CD8-positive, alpha-beta memory T cell (primary cell): ENCODE measurements at regions not wholly inside any gene's neighbourhood (a gene's known extent, or its start where the extent isn't known, plus 50 kb on each side); places are given as distances from the start of the nearest gene placed in this dataset.

ENCODE experiments used
- CTCF ChIA-PET: fragments of 350-600 bp; sonication (Branson Sonifier 250); formaldehyde crosslinking; loops from one replicate; lab custom pipeline; 2021; ENCODE audit warnings: antibody characterized with exemption; lab: Charles Lee
- POLR2A ChIA-PET: fragments of 350-600 bp; sonication (Branson Sonifier 250); formaldehyde crosslinking; loops from one replicate; lab custom pipeline; 2021; ENCODE audit warnings: antibody characterized with exemption; lab: Charles Lee
- DNase-seq, 5 donors: peaks; one replicate each; pipeline versions ENCODE4 v3.0.0 to v3.0.0-alpha.2; 2020 to 2022; ENCODE audit warnings: mixed read lengths in 1 of 5
- H3K27ac ChIP-seq: one replicate; pipeline ENCODE4 v1.7.0; 2013; ENCODE audit warnings: low read depth, mild to moderate bottlenecking, low read length, moderate library complexity
- H3K27me3 ChIP-seq: 2 replicates; pipeline ENCODE4 v1.7.0; 2013; ENCODE audit warnings: low read length, mild to moderate bottlenecking; ENCODE audit not compliant: insufficient read depth, poor library complexity, severe bottlenecking
- H3K36me3 ChIP-seq: 2 replicates; pipeline ENCODE4 v1.7.0; 2013; ENCODE audit warnings: mild to moderate bottlenecking, low read length, moderate library complexity; ENCODE audit not compliant: insufficient read depth
- H3K4me1 ChIP-seq: 2 replicates; pipeline ENCODE4 v1.7.0; 2013; ENCODE audit warnings: mild to moderate bottlenecking, low read length, moderate library complexity; ENCODE audit not compliant: insufficient read depth
- H3K4me3 ChIP-seq: 2 replicates; pipeline ENCODE4 v1.7.0; 2013; ENCODE audit warnings: mild to moderate bottlenecking, low read length
- H3K9me3 ChIP-seq: 2 replicates; pipeline ENCODE4 v1.7.0; 2013; ENCODE audit warnings: mild to moderate bottlenecking, low read length
- H3K27ac Mint-ChIP-seq, 8 donors: one replicate each; pipeline ENCODE4 v1.8.0; 2020 to 2021; ENCODE audit warnings: mixed read lengths in 8 of 8, mild to moderate bottlenecking in 6 of 8, inconsistent platforms in 3 of 8, moderate library complexity in 3 of 8
- H3K27me3 Mint-ChIP-seq, 2 donors: one replicate each; pipeline ENCODE4 v1.8.0; 2020 to 2021; ENCODE audit warnings: mixed read lengths in 2 of 2, mild to moderate bottlenecking in 1 of 2, moderate library complexity in 1 of 2
- H3K36me3 Mint-ChIP-seq, 3 donors: one replicate each; pipeline ENCODE4 v1.8.0; 2020 to 2021; ENCODE audit warnings: mixed read lengths in 3 of 3, inconsistent platforms in 1 of 3, mild to moderate bottlenecking in 1 of 3
- H3K4me1 Mint-ChIP-seq, 3 donors: one replicate each; pipeline ENCODE4 v1.8.0; 2020 to 2021; ENCODE audit warnings: mixed read lengths in 3 of 3, inconsistent platforms in 1 of 3, mild to moderate bottlenecking in 1 of 3
- H3K4me3 Mint-ChIP-seq, 7 donors: one replicate each; pipeline ENCODE4 v1.8.0; 2020 to 2021; ENCODE audit warnings: mixed read lengths in 7 of 7, mild to moderate bottlenecking in 6 of 7, moderate library complexity in 4 of 7, inconsistent platforms in 2 of 7
- H3K9me3 Mint-ChIP-seq, 5 donors: one replicate each; pipeline ENCODE4 v1.8.0; 2020 to 2022; ENCODE audit warnings: mixed read lengths in 5 of 5, mild to moderate bottlenecking in 3 of 5, moderate library complexity in 2 of 5, inconsistent platforms in 1 of 5

- Mint-ChIP-seq H3K36me3 (no peaks in the 10 kb centered on the region), H3K9me3 (peaks cover 0 to 10% (median 4%) of the 10 kb centered on the region in 5 donors), H3K27ac (no peak overlapping the region), H3K4me3 (peak overlapping the region in 5 of 7 donors; percentile 8 to 57 (median 34)), H3K27me3 (peaks cover 0 to 2% of the 10 kb centered on the region in 2 donors), H3K4me1 (peaks cover 0 to 10% (median 0%) of the 10 kb centered on the region in 3 donors)
- peak in 1 of 5 donors; percentile 37 for DNase-seq
- ChIA-PET POLR2A (no interaction called here), CTCF (no interaction called here)
- Histone ChIP-seq H3K4me3 (no peak overlapping the region), H3K27me3 (no peaks in the 10 kb centered on the region), H3K36me3 (no peaks in the 10 kb centered on the region), H3K9me3 (no peaks in the 10 kb centered on the region), H3K4me1 (no peaks in the 10 kb centered on the region), H3K27ac (no peak overlapping the region)
Measured at GRCh38 chrX:437661-438390, 51.1 kb upstream of the PPP2R3B start.

- no peaks in the 10 kb centered on the region for H3K27me3 ChIP-seq
- no peak overlapping the region for H3K27ac ChIP-seq
- ChIA-PET POLR2A (no interaction called here), CTCF (no interaction called here)
- H3K4me3 Mint-ChIP-seq: no peak overlapping the region
- H3K36me3 ChIP-seq: no peaks in the 10 kb centered on the region
- no peaks in the 10 kb centered on the region for H3K4me1 ChIP-seq
- H3K9me3 ChIP-seq: no peaks in the 10 kb centered on the region
- peaks cover 0 to 10% (median 0%) of the 10 kb centered on the region in 3 donors for H3K4me1 Mint-ChIP-seq
- H3K4me3 ChIP-seq: no peak overlapping the region
- peaks cover 0 to 8% (median 4%) of the 10 kb centered on the region in 5 donors for H3K9me3 Mint-ChIP-seq
- peak overlapping the region in 1 of 8 donors; percentile 4 for H3K27ac Mint-ChIP-seq
- peaks cover 0 to 2% (median 0%) of the 10 kb centered on the region in 3 donors for H3K36me3 Mint-ChIP-seq
- no peak for DNase-seq
- peaks cover 0 to 2% of the 10 kb centered on the region in 2 donors for H3K27me3 Mint-ChIP-seq
Measured at GRCh38 chrX:439241-439640, 52.5 kb upstream of the PPP2R3B start.

GRCh38 chrX:439719-440118 lies 53.0 kb upstream of the PPP2R3B start:
- CTCF ChIA-PET: no interaction called here

GRCh38 chrX:440636-441035 lies 53.9 kb upstream of the PPP2R3B start:
- Mint-ChIP-seq H3K4me3 (no peak overlapping the region), H3K4me1 (peaks cover 0 to 10% (median 0%) of the 10 kb centered on the region in 3 donors), H3K36me3 (peaks cover 0 to 3% (median 0%) of the 10 kb centered on the region in 3 donors), H3K9me3 (peaks cover 0 to 6% (median 3%) of the 10 kb centered on the region in 5 donors), H3K27ac (peak overlapping the region in 1 of 8 donors; percentile 43), H3K27me3 (peaks cover 0 to 2% of the 10 kb centered on the region in 2 donors)
- no peaks in the 10 kb centered on the region for H3K9me3 ChIP-seq
- H3K27me3 ChIP-seq: no peaks in the 10 kb centered on the region
- CTCF ChIA-PET: no interaction called here
- no peaks in the 10 kb centered on the region for H3K4me1 ChIP-seq
- POLR2A ChIA-PET: no interaction called here
- no peak overlapping the region for H3K27ac ChIP-seq
- no peaks in the 10 kb centered on the region for H3K36me3 ChIP-seq
- no peak for DNase-seq
- no peak overlapping the region for H3K4me3 ChIP-seq

More at GRCh38 chrX:439719-440118, 53.0 kb upstream of the PPP2R3B start:
- peaks cover 0 to 3% (median 0%) of the 10 kb centered on the region in 3 donors for H3K36me3 Mint-ChIP-seq
- no peak for DNase-seq
- Histone ChIP-seq H3K4me1 (no peaks in the 10 kb centered on the region), H3K36me3 (no peaks in the 10 kb centered on the region), H3K27me3 (no peaks in the 10 kb centered on the region), H3K27ac (no peak overlapping the region), H3K9me3 (no peaks in the 10 kb centered on the region), H3K4me3 (no peak overlapping the region)
- H3K4me3 Mint-ChIP-seq: no peak overlapping the region
- H3K27ac Mint-ChIP-seq: peak overlapping the region in 1 of 8 donors; percentile 0
- H3K4me1 Mint-ChIP-seq: peaks cover 0 to 10% (median 0%) of the 10 kb centered on the region in 3 donors
- H3K27me3 Mint-ChIP-seq: peaks cover 0 to 2% of the 10 kb centered on the region in 2 donors
- H3K9me3 Mint-ChIP-seq: peaks cover 0 to 8% (median 4%) of the 10 kb centered on the region in 5 donors
- POLR2A ChIA-PET: no interaction called here

- Histone ChIP-seq H3K9me3 (no peaks in the 10 kb centered on the region), H3K27me3 (no peaks in the 10 kb centered on the region), H3K27ac (no peak overlapping the region), H3K36me3 (no peaks in the 10 kb centered on the region), H3K4me3 (no peak overlapping the region), H3K4me1 (no peaks in the 10 kb centered on the region)
- no peak for DNase-seq
- Mint-ChIP-seq H3K36me3 (peaks cover 0 to 3% (median 0%) of the 10 kb centered on the region in 3 donors), H3K27ac (no peak overlapping the region), H3K4me3 (no peak overlapping the region), H3K4me1 (no peaks in the 10 kb centered on the region), H3K27me3 (no peaks in the 10 kb centered on the region), H3K9me3 (peaks cover 0 to 5% (median 0%) of the 10 kb centered on the region in 5 donors)
- ChIA-PET POLR2A (no interaction called here), CTCF (no interaction called here)
Measured at GRCh38 chrX:443536-444210, 57.0 kb upstream of the PPP2R3B start.

GRCh38 chrX:444305-444704 lies 57.6 kb upstream of the PPP2R3B start:
- Mint-ChIP-seq H3K4me1 (no peaks in the 10 kb centered on the region), H3K27me3 (no peaks in the 10 kb centered on the region), H3K9me3 (peaks cover 0 to 5% (median 0%) of the 10 kb centered on the region in 5 donors), H3K4me3 (no peak overlapping the region), H3K27ac (no peak overlapping the region), H3K36me3 (peaks cover 0 to 3% (median 0%) of the 10 kb centered on the region in 3 donors)
- Histone ChIP-seq H3K4me3 (no peak overlapping the region), H3K27me3 (no peaks in the 10 kb centered on the region), H3K4me1 (no peaks in the 10 kb centered on the region), H3K27ac (no peak overlapping the region), H3K9me3 (no peaks in the 10 kb centered on the region), H3K36me3 (no peaks in the 10 kb centered on the region)
- ChIA-PET CTCF (no interaction called here), POLR2A (no interaction called here)
- no peak for DNase-seq

GRCh38 chrX:445727-446126 lies 59.0 kb upstream of the PPP2R3B start:
- ChIA-PET CTCF (no interaction called here), POLR2A (no interaction called here)
- no peaks in the 10 kb centered on the region for H3K9me3 ChIP-seq
- Mint-ChIP-seq H3K36me3 (peaks cover 0 to 3% (median 0%) of the 10 kb centered on the region in 3 donors), H3K4me3 (no peak overlapping the region), H3K27me3 (no peaks in the 10 kb centered on the region), H3K4me1 (no peaks in the 10 kb centered on the region), H3K9me3 (peaks cover 0 to 3% (median 0%) of the 10 kb centered on the region in 5 donors), H3K27ac (no peak overlapping the region)
- no peak overlapping the region for H3K27ac ChIP-seq
- no peak overlapping the region for H3K4me3 ChIP-seq
- no peaks in the 10 kb centered on the region for H3K4me1 ChIP-seq
- no peak for DNase-seq
- no peaks in the 10 kb centered on the region for H3K27me3 ChIP-seq
- no peaks in the 10 kb centered on the region for H3K36me3 ChIP-seq

- no peak overlapping the region for H3K4me3 ChIP-seq
- ChIA-PET POLR2A (no interaction called here), CTCF (no interaction called here)
- Mint-ChIP-seq H3K9me3 (peaks cover 0 to 3% (median 0%) of the 10 kb centered on the region in 5 donors), H3K4me1 (no peaks in the 10 kb centered on the region), H3K36me3 (peaks cover 0 to 3% (median 0%) of the 10 kb centered on the region in 3 donors), H3K27ac (no peak overlapping the region), H3K27me3 (no peaks in the 10 kb centered on the region), H3K4me3 (no peak overlapping the region)
- no peaks in the 10 kb centered on the region for H3K9me3 ChIP-seq
- H3K4me1 ChIP-seq: no peaks in the 10 kb centered on the region
- no peak for DNase-seq
- H3K27me3 ChIP-seq: no peaks in the 10 kb centered on the region
- H3K36me3 ChIP-seq: no peaks in the 10 kb centered on the region
- no peak overlapping the region for H3K27ac ChIP-seq
Measured at GRCh38 chrX:446245-446644, 59.5 kb upstream of the PPP2R3B start.
